ENCODE measurements at regions not wholly inside any gene's neighbourhood (a gene's known extent, or its start where the extent isn't known, plus 50 kb on each side); places are given as distances from the start of the nearest gene placed in this dataset.

GRCh38 chr22:49077586-49077985, 750.1 kb downstream of the BRD1 start:
- Histone ChIP-seq H3K9me3 (ENCODE audit: control insufficient read depth in 1 of 2, low read length in 2 of 2) (no peaks in the 10 kb centered on the region), H3K36me3 (ENCODE audit: control insufficient read depth in 1 of 2, insufficient read depth in 2 of 2, low read length in 2 of 2) (no peaks in the 10 kb centered on the region), H3K27me3 (ENCODE audit: control insufficient read depth in 1 of 2, insufficient read depth in 2 of 2, low read length in 2 of 2) (no peaks in the 10 kb centered on the region)

GRCh38 chr22:49077036-49077393, 750.7 kb downstream of the BRD1 start:
- H3K9me3 ChIP-seq (ENCODE audit: control insufficient read depth in 1 of 2, low read length in 2 of 2) = no peaks in the 10 kb centered on the region
- H3K27me3 ChIP-seq (ENCODE audit: control insufficient read depth in 1 of 2, insufficient read depth in 2 of 2, low read length in 2 of 2) = no peaks in the 10 kb centered on the region
- no peak overlapping the region for H3K4me3 ChIP-seq (ENCODE audit: low read depth in 1 of 2, low read length in 2 of 2)
- H3K36me3 ChIP-seq (ENCODE audit: control insufficient read depth in 1 of 2, insufficient read depth in 2 of 2, low read length in 2 of 2) = no peaks in the 10 kb centered on the region
- no peak overlapping the region for H3K9ac ChIP-seq (ENCODE audit: low read depth in 1 of 2, low read length in 2 of 2)
- H3K4me1 ChIP-seq (ENCODE audit: control insufficient read depth in 1 of 2, insufficient read depth in 2 of 2, low read length in 2 of 2) = no peaks in the 10 kb centered on the region
- no peak overlapping the region for H3K27ac ChIP-seq (ENCODE audit: low read depth, low read length)

More at GRCh38 chr22:49077586-49077985, 750.1 kb downstream of the BRD1 start:
- Histone ChIP-seq H3K27ac (ENCODE audit: low read depth, low read length) (no peak overlapping the region), H3K9ac (ENCODE audit: low read depth in 1 of 2, low read length in 2 of 2) (no peak overlapping the region), H3K4me1 (ENCODE audit: control insufficient read depth in 1 of 2, insufficient read depth in 2 of 2, low read length in 2 of 2) (no peaks in the 10 kb centered on the region), H3K4me3 (ENCODE audit: low read depth in 1 of 2, low read length in 2 of 2) (no peak overlapping the region)

- H3K4me3 ChIP-seq (ENCODE audit: low read depth in 1 of 2, low read length in 2 of 2) = no peak overlapping the region
- H3K9me3 ChIP-seq (ENCODE audit: control insufficient read depth in 1 of 2, low read length in 2 of 2) = no peaks in the 10 kb centered on the region
- no peaks in the 10 kb centered on the region for H3K36me3 ChIP-seq (ENCODE audit: control insufficient read depth in 1 of 2, insufficient read depth in 2 of 2, low read length in 2 of 2)
- no peak overlapping the region for H3K9ac ChIP-seq (ENCODE audit: low read depth in 1 of 2, low read length in 2 of 2)
- no peaks in the 10 kb centered on the region for H3K4me1 ChIP-seq (ENCODE audit: control insufficient read depth in 1 of 2, insufficient read depth in 2 of 2, low read length in 2 of 2)
- no peak overlapping the region for H3K27ac ChIP-seq (ENCODE audit: low read depth, low read length)
- H3K27me3 ChIP-seq (ENCODE audit: control insufficient read depth in 1 of 2, insufficient read depth in 2 of 2, low read length in 2 of 2) = peaks cover 0 to under 1% of the 10 kb centered on the region in 2 donors
Observed at GRCh38 chr22:49076300-49077035, 751.2 kb downstream of the BRD1 start.

- Histone ChIP-seq H3K9me3 (ENCODE audit: control insufficient read depth in 1 of 2, low read length in 2 of 2) (no peaks in the 10 kb centered on the region), H3K4me3 (ENCODE audit: low read depth in 1 of 2, low read length in 2 of 2) (no peak overlapping the region)
Observed at GRCh38 chr22:49075150-49075549, 752.5 kb downstream of the BRD1 start.

GRCh38 chr22:49073873-49074417, 753.7 kb downstream of the BRD1 start:
- Histone ChIP-seq H3K4me1 (ENCODE audit: control insufficient read depth in 1 of 2, insufficient read depth in 2 of 2, low read length in 2 of 2) (no peaks in the 10 kb centered on the region), H3K4me3 (ENCODE audit: low read depth in 1 of 2, low read length in 2 of 2) (no peak overlapping the region), H3K36me3 (ENCODE audit: control insufficient read depth in 1 of 2, insufficient read depth in 2 of 2, low read length in 2 of 2) (no peaks in the 10 kb centered on the region), H3K9ac (ENCODE audit: low read depth in 1 of 2, low read length in 2 of 2) (no peak overlapping the region), H3K9me3 (ENCODE audit: control insufficient read depth in 1 of 2, low read length in 2 of 2) (no peaks in the 10 kb centered on the region), H3K27me3 (ENCODE audit: control insufficient read depth in 1 of 2, insufficient read depth in 2 of 2, low read length in 2 of 2) (peaks cover 0 to 3% of the 10 kb centered on the region in 2 donors), H3K27ac (ENCODE audit: low read depth, low read length) (no peak overlapping the region)

More at GRCh38 chr22:49075150-49075549, 752.5 kb downstream of the BRD1 start:
- Histone ChIP-seq H3K4me1 (ENCODE audit: control insufficient read depth in 1 of 2, insufficient read depth in 2 of 2, low read length in 2 of 2) (no peaks in the 10 kb centered on the region), H3K9ac (ENCODE audit: low read depth in 1 of 2, low read length in 2 of 2) (no peak overlapping the region), H3K27ac (ENCODE audit: low read depth, low read length) (no peak overlapping the region), H3K36me3 (ENCODE audit: control insufficient read depth in 1 of 2, insufficient read depth in 2 of 2, low read length in 2 of 2) (no peaks in the 10 kb centered on the region), H3K27me3 (ENCODE audit: control insufficient read depth in 1 of 2, insufficient read depth in 2 of 2, low read length in 2 of 2) (peaks cover 0 to 3% of the 10 kb centered on the region in 2 donors)

- no peaks in the 10 kb centered on the region for H3K4me1 ChIP-seq (ENCODE audit: control insufficient read depth in 1 of 2, insufficient read depth in 2 of 2, low read length in 2 of 2)
- no peaks in the 10 kb centered on the region for H3K9me3 ChIP-seq (ENCODE audit: control insufficient read depth in 1 of 2, low read length in 2 of 2)
- H3K27me3 ChIP-seq (ENCODE audit: control insufficient read depth in 1 of 2, insufficient read depth in 2 of 2, low read length in 2 of 2) = peaks cover 0 to 3% of the 10 kb centered on the region in 2 donors
Observed at GRCh38 chr22:49072996-49073645, 754.6 kb downstream of the BRD1 start.

GRCh38 chr22:49070501-49070900, 757.2 kb downstream of the BRD1 start:
- Histone ChIP-seq H3K4me1 (ENCODE audit: control insufficient read depth in 1 of 2, insufficient read depth in 2 of 2, low read length in 2 of 2) (no peaks in the 10 kb centered on the region), H3K4me3 (ENCODE audit: low read depth in 1 of 2, low read length in 2 of 2) (no peak overlapping the region), H3K36me3 (ENCODE audit: control insufficient read depth in 1 of 2, insufficient read depth in 2 of 2, low read length in 2 of 2) (no peaks in the 10 kb centered on the region), H3K9me3 (ENCODE audit: control insufficient read depth in 1 of 2, low read length in 2 of 2) (no peaks in the 10 kb centered on the region), H3K27me3 (ENCODE audit: control insufficient read depth in 1 of 2, insufficient read depth in 2 of 2, low read length in 2 of 2) (peaks cover 0 to 3% of the 10 kb centered on the region in 2 donors), H3K9ac (ENCODE audit: low read depth in 1 of 2, low read length in 2 of 2) (no peak overlapping the region), H3K27ac (ENCODE audit: low read depth, low read length) (no peak overlapping the region)

More at GRCh38 chr22:49072996-49073645, 754.6 kb downstream of the BRD1 start:
- Histone ChIP-seq H3K27ac (ENCODE audit: low read depth, low read length) (no peak overlapping the region), H3K9ac (ENCODE audit: low read depth in 1 of 2, low read length in 2 of 2) (no peak overlapping the region), H3K36me3 (ENCODE audit: control insufficient read depth in 1 of 2, insufficient read depth in 2 of 2, low read length in 2 of 2) (no peaks in the 10 kb centered on the region), H3K4me3 (ENCODE audit: low read depth in 1 of 2, low read length in 2 of 2) (no peak overlapping the region)

GRCh38 chr22:49068861-49069500, 758.7 kb downstream of the BRD1 start:
- no peaks in the 10 kb centered on the region for H3K4me1 ChIP-seq (ENCODE audit: control insufficient read depth in 1 of 2, insufficient read depth in 2 of 2, low read length in 2 of 2)
- H3K36me3 ChIP-seq (ENCODE audit: control insufficient read depth in 1 of 2, insufficient read depth in 2 of 2, low read length in 2 of 2) = no peaks in the 10 kb centered on the region
- peaks cover 0 to 4% of the 10 kb centered on the region in 2 donors for H3K27me3 ChIP-seq (ENCODE audit: control insufficient read depth in 1 of 2, insufficient read depth in 2 of 2, low read length in 2 of 2)
- H3K27ac ChIP-seq (ENCODE audit: low read depth, low read length) = no peak overlapping the region
- no peak overlapping the region for H3K9ac ChIP-seq (ENCODE audit: low read depth in 1 of 2, low read length in 2 of 2)
- H3K4me3 ChIP-seq (ENCODE audit: low read depth in 1 of 2, low read length in 2 of 2) = no peak overlapping the region
- no peaks in the 10 kb centered on the region for H3K9me3 ChIP-seq (ENCODE audit: control insufficient read depth in 1 of 2, low read length in 2 of 2)

- Histone ChIP-seq H3K36me3 (ENCODE audit: control insufficient read depth in 1 of 2, insufficient read depth in 2 of 2, low read length in 2 of 2) (no peaks in the 10 kb centered on the region), H3K4me3 (ENCODE audit: low read depth in 1 of 2, low read length in 2 of 2) (no peak overlapping the region), H3K4me1 (ENCODE audit: control insufficient read depth in 1 of 2, insufficient read depth in 2 of 2, low read length in 2 of 2) (no peaks in the 10 kb centered on the region), H3K9me3 (ENCODE audit: control insufficient read depth in 1 of 2, low read length in 2 of 2) (no peaks in the 10 kb centered on the region), H3K27me3 (ENCODE audit: control insufficient read depth in 1 of 2, insufficient read depth in 2 of 2, low read length in 2 of 2) (peaks cover 0 to 8% of the 10 kb centered on the region in 2 donors), H3K9ac (ENCODE audit: low read depth in 1 of 2, low read length in 2 of 2) (no peak overlapping the region), H3K27ac (ENCODE audit: low read depth, low read length) (no peak overlapping the region)
Observed at GRCh38 chr22:49067504-49067903, 760.2 kb downstream of the BRD1 start.

- Histone ChIP-seq H3K27me3 (ENCODE audit: control insufficient read depth in 1 of 2, insufficient read depth in 2 of 2, low read length in 2 of 2) (peaks cover 0 to 8% of the 10 kb centered on the region in 2 donors), H3K4me1 (ENCODE audit: control insufficient read depth in 1 of 2, insufficient read depth in 2 of 2, low read length in 2 of 2) (no peaks in the 10 kb centered on the region), H3K27ac (ENCODE audit: low read depth, low read length) (no peak overlapping the region), H3K9me3 (ENCODE audit: control insufficient read depth in 1 of 2, low read length in 2 of 2) (no peaks in the 10 kb centered on the region), H3K4me3 (ENCODE audit: low read depth in 1 of 2, low read length in 2 of 2) (no peak overlapping the region), H3K9ac (ENCODE audit: low read depth in 1 of 2, low read length in 2 of 2) (no peak overlapping the region), H3K36me3 (ENCODE audit: control insufficient read depth in 1 of 2, insufficient read depth in 2 of 2, low read length in 2 of 2) (no peaks in the 10 kb centered on the region)
Observed at GRCh38 chr22:49066619-49067018, 761.1 kb downstream of the BRD1 start.

All from duodenal mucosa (tissue), 2 donors.